Activated CD4-positive, alpha-beta memory T cell treated with anti-CD3 and anti-CD28 coated beads, Interleukin-2, amount 10 ng/mL, durations not matched to agents 7 days and 5 days (primary cell): ENCODE measurements at regions not wholly inside any gene's neighbourhood (a gene's known extent, or its start where the extent isn't known, plus 50 kb on each side); places are given as distances from the start of the nearest gene placed in this dataset.

Experiments used
- CTCF ChIA-PET: fragments of 350-600 bp; sonication (Branson Sonifier 250); formaldehyde crosslinking; loops from one replicate; lab custom pipeline; 2021; ENCODE audit warnings: antibody characterized with exemption, inconsistent platforms; lab: Charles Lee
- POLR2A ChIA-PET: fragments of 350-600 bp; sonication (Branson Sonifier 250); formaldehyde crosslinking; loops from one replicate; lab custom pipeline; 2021; ENCODE audit warnings: antibody characterized with exemption; lab: Charles Lee
- DNase-seq: peaks from one replicate; pipeline ENCODE4 v3.0.0-alpha.2; 2020
- H3K27ac Mint-ChIP-seq: one replicate; pipeline ENCODE4 v1.8.0; 2021; ENCODE audit warnings: mild to moderate bottlenecking, mixed read lengths
- H3K27me3 Mint-ChIP-seq: one replicate; pipeline ENCODE4 v1.8.0; 2021; ENCODE audit warnings: mixed read lengths
- H3K36me3 Mint-ChIP-seq: one replicate; pipeline ENCODE4 v1.8.0; 2021; ENCODE audit warnings: low read depth, mixed read lengths
- H3K4me1 Mint-ChIP-seq: one replicate; pipeline ENCODE4 v1.8.0; 2021; ENCODE audit warnings: mixed read lengths
- H3K4me3 Mint-ChIP-seq: one replicate; pipeline ENCODE4 v1.8.0; 2021; ENCODE audit warnings: mild to moderate bottlenecking, mixed read lengths
- H3K9me3 Mint-ChIP-seq: one replicate; pipeline ENCODE4 v1.8.0; 2021; ENCODE audit warnings: mixed read lengths

- ChIA-PET POLR2A (no interaction called here), CTCF (no interaction called here)
- H3K4me1 Mint-ChIP-seq = no peaks in the 10 kb centered on the region
- no peak overlapping the region for H3K27ac Mint-ChIP-seq
- no peaks in the 10 kb centered on the region for H3K36me3 Mint-ChIP-seq
- peaks cover 9% of the 10 kb centered on the region for H3K9me3 Mint-ChIP-seq
- peaks cover 27% of the 10 kb centered on the region for H3K27me3 Mint-ChIP-seq
- no peak for DNase-seq
- H3K4me3 Mint-ChIP-seq = no peak overlapping the region
Measured at GRCh38 chr10:78491812-78492211, 458.1 kb downstream of the RPS24 start.

GRCh38 chr10:78492424-78492823 lies 458.8 kb downstream of the RPS24 start:
- CTCF ChIA-PET = no interaction called here

GRCh38 chr10:78494179-78494578 lies 460.5 kb downstream of the RPS24 start:
- Mint-ChIP-seq H3K27me3 (peaks cover 29% of the 10 kb centered on the region), H3K4me3 (no peak overlapping the region), H3K4me1 (no peaks in the 10 kb centered on the region), H3K9me3 (peaks cover 9% of the 10 kb centered on the region), H3K27ac (no peak overlapping the region), H3K36me3 (no peaks in the 10 kb centered on the region)
- no peak for DNase-seq
- POLR2A ChIA-PET = no interaction called here
- CTCF ChIA-PET = no interaction called here

More at GRCh38 chr10:78492424-78492823, 458.8 kb downstream of the RPS24 start:
- Mint-ChIP-seq H3K9me3 (peaks cover 9% of the 10 kb centered on the region), H3K36me3 (no peaks in the 10 kb centered on the region), H3K4me3 (no peak overlapping the region), H3K27me3 (peaks cover 26% of the 10 kb centered on the region), H3K27ac (no peak overlapping the region), H3K4me1 (no peaks in the 10 kb centered on the region)
- POLR2A ChIA-PET = no interaction called here
- no peak for DNase-seq

DNA sequence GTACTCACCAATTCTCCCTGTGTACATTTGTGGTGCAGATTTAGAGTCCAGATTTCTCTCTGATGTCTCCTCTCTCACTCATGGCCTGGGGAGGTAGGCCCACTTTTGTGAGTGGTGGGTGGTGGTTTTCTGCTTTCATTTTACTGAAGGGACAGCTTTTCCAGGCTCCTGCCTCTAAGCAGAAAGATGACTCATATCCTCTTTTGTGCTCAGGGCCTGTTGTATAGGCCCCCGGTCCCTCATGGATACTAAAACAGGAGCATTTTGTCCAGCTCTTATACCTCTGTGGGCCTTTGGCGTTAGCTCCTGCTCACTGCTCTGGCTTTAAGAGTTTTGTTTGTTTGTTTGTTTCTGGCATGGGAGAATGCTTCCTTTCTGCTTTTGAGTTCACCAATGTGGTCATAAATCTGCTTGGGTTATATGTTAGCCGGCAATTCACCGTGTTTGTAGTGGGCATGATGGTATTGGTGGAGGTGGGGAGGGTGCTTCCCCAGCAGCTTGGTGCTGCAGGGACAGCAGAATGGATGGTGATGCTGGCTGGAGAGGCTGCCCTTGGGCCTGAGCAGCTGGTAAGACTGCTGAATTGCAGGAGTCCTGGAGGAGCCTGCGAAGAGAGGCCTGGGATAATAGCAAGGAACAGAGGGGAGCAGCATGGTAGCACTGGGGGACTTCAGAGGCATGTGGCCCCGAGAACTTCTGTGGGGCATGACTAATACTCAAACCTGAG lies 468.7 kb downstream of the RPS24 start:
- H3K36me3 Mint-ChIP-seq = no peaks in the 10 kb centered on the region
- DNase-seq = no peak
- H3K27ac Mint-ChIP-seq = no peak overlapping the region
- POLR2A ChIA-PET = no interaction called here
- H3K4me1 Mint-ChIP-seq = peaks cover 4% of the 10 kb centered on the region
- CTCF ChIA-PET = no interaction called here
- peaks cover 3% of the 10 kb centered on the region for H3K9me3 Mint-ChIP-seq
- no peak overlapping the region for H3K4me3 Mint-ChIP-seq
- H3K27me3 Mint-ChIP-seq = peaks cover 6% of the 10 kb centered on the region

- Mint-ChIP-seq H3K9me3 (peaks cover 3% of the 10 kb centered on the region), H3K36me3 (no peaks in the 10 kb centered on the region), H3K4me3 (no peak overlapping the region), H3K27ac (no peak overlapping the region), H3K4me1 (peaks cover 4% of the 10 kb centered on the region), H3K27me3 (peaks cover 3% of the 10 kb centered on the region)
- ChIA-PET CTCF (no interaction called here), POLR2A (no interaction called here)
- no peak for DNase-seq
Measured at GRCh38 chr10:78504181-78504580, 470.5 kb downstream of the RPS24 start.

GRCh38 chr10:78505657-78506056 lies 472.0 kb downstream of the RPS24 start:
- Mint-ChIP-seq H3K4me1 (peaks cover 4% of the 10 kb centered on the region), H3K27me3 (no peaks in the 10 kb centered on the region), H3K27ac (no peak overlapping the region), H3K9me3 (peaks cover 3% of the 10 kb centered on the region), H3K4me3 (no peak overlapping the region), H3K36me3 (no peaks in the 10 kb centered on the region)
- POLR2A ChIA-PET = no interaction called here
- DNase-seq = no peak
- CTCF ChIA-PET = no interaction called here

DNA sequence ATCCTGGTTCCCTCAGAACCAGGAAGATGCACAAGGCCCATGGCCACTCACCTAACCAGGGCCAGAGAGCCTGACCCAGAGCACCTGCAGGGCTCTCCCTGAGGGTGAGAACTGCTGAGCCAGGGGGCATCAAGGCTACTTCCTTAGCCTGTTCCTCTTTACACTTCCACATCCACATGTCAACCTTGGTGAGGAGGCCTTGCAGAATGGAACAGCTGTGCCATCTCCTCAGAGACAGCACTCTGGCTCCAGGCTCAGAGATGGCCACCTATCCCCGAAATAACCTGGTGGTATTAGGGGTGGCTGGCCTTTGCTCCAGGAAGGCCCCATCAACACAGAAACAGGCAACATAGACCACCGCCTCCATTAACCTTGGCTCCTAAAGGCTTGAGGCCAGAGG lies 473.0 kb downstream of the RPS24 start:
- peaks cover 3% of the 10 kb centered on the region for H3K9me3 Mint-ChIP-seq
- ChIA-PET POLR2A (no interaction called here), CTCF (no interaction called here)
- H3K27me3 Mint-ChIP-seq = peaks cover 1% of the 10 kb centered on the region
- H3K36me3 Mint-ChIP-seq = no peaks in the 10 kb centered on the region
- H3K4me1 Mint-ChIP-seq = peaks cover 4% of the 10 kb centered on the region
- no peak overlapping the region for H3K27ac Mint-ChIP-seq
- H3K4me3 Mint-ChIP-seq = no peak overlapping the region
- no peak for DNase-seq

DNA sequence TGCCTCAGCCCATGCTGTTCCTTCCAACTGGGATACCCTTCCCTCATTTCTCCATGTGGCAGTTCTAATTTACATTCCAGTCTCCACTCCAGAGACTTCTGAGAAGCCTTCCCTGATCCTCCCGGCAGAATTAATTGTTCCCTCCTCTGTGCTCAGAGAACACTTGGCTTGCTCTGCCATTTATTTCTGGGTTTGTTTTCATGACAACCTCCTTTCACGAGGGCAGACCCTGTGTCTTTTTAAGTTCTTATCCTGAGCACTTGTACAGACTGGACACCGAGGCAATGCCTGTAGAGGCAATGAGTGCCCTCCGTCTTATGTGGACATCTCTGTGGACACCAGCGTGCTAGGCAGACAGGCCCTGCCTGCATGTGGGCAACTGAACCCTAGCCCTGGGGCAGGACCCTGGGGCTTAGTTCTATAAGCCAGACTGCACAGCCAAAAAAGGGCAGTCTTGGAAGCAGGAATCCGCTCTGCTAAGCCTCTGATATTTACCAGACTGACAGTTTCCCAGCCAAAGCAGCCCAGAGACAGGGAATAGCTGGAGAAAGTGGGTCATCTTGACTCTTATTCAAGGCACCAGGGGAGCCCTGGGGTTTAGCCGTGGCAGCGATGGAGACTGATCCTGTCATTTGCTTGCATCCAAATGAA lies 474.0 kb downstream of the RPS24 start:
- no peaks in the 10 kb centered on the region for H3K36me3 Mint-ChIP-seq
- H3K27me3 Mint-ChIP-seq = peaks cover 1% of the 10 kb centered on the region
- H3K27ac Mint-ChIP-seq = no peak overlapping the region
- peaks cover 2% of the 10 kb centered on the region for H3K4me1 Mint-ChIP-seq
- ChIA-PET CTCF (no interaction called here), POLR2A (no interaction called here)
- H3K9me3 Mint-ChIP-seq = peaks cover 3% of the 10 kb centered on the region
- no peak for DNase-seq
- H3K4me3 Mint-ChIP-seq = no peak overlapping the region

DNA sequence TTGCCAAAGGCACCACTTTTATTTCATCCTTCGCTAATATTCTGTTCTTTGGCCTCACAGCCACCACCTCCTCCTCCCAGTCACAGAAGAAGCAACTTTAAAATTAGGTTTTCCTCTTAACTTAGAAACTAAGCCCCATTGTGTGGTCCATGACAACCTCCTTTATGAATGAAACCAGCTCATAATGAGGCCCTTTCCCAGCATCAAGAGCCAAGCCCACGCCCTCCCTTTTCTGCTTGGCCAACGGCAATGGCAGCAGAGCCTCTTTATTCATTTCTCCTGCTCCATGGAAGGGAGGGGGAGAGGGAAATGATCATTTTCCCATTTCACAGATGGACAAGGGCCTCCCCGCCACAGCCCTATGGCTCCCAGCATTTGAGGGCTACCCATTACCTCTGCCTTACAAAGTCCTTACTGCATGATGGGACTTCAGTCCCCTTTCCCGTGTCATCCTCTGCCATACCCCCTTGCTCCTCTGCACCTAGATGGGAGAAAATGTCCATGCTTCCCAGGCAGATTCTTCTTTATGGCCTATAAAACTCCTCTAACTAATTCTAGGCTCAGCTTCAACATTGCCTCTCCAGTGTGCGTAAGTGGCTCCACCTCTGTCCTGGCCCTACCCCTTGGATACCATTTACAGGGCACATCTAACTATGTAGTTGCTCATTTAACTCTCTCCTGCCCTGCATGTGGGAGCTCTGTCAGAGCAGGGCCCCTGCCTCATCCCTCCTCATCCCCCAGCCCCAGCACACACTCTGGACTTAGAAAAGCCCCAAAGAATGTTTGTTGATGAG lies 475.5 kb downstream of the RPS24 start:
- peaks cover 3% of the 10 kb centered on the region for H3K9me3 Mint-ChIP-seq

DNA sequence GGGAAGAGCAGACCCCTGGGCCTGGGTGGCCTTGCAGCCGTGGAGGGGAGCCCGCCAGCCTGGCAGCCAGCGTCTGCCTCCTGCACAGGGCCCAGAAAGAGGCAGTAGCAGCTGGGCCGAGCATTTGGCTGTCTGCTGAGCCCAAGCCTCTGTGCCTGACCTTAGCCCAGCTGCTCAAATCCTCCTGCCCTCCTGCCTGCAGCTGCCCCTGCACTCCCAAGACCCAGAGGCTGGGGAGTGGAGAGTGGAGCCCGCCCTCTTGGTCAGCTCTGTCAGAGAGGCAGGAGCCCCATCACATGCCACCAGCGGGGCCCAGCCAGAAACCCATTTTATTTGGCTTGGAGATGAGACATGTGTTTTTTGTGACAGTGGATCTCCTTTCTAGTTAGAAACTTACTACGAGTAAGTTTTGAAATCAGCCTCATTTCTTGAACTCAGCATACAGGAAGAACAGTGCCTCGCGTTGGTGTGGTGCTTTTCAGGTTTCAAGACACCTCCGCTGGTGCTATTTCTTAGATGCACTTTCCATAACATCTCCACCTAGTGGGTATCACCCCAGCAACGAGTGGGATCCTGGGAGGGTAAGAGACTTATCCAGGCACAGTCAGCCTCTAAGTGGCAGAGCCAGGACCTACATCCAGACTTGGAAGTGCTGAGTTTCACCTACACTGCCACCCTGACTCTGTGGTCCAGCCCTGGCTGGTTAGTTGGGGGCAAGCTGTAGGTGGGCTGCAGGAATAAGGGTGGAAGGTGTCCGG lies 477.1 kb downstream of the RPS24 start:
- H3K27ac Mint-ChIP-seq = no peak overlapping the region

More for the DNA sequence above, 475.5 kb downstream of the RPS24 start:
- H3K27ac Mint-ChIP-seq = no peak overlapping the region
- no peak for DNase-seq
- H3K4me3 Mint-ChIP-seq = no peak overlapping the region
- ChIA-PET POLR2A (no interaction called here), CTCF (no interaction called here)
- H3K4me1 Mint-ChIP-seq = peaks cover 2% of the 10 kb centered on the region
- H3K27me3 Mint-ChIP-seq = peaks cover 1% of the 10 kb centered on the region
- H3K36me3 Mint-ChIP-seq = no peaks in the 10 kb centered on the region

GRCh38 chr10:78511324-78512204 lies 477.9 kb downstream of the RPS24 start:
- Mint-ChIP-seq H3K4me1 (no peaks in the 10 kb centered on the region), H3K36me3 (no peaks in the 10 kb centered on the region), H3K27ac (no peak overlapping the region), H3K9me3 (no peaks in the 10 kb centered on the region), H3K27me3 (peaks cover 1% of the 10 kb centered on the region), H3K4me3 (no peak overlapping the region)
- POLR2A ChIA-PET = no interaction called here
- CTCF ChIA-PET = no interaction called here
- DNase-seq = no peak

More for the DNA sequence above, 477.1 kb downstream of the RPS24 start:
- POLR2A ChIA-PET = no interaction called here
- Mint-ChIP-seq H3K4me3 (no peak overlapping the region), H3K36me3 (no peaks in the 10 kb centered on the region), H3K4me1 (no peaks in the 10 kb centered on the region), H3K9me3 (peaks cover 3% of the 10 kb centered on the region), H3K27me3 (peaks cover 1% of the 10 kb centered on the region)
- DNase-seq = no peak
- CTCF ChIA-PET = no interaction called here

DNA sequence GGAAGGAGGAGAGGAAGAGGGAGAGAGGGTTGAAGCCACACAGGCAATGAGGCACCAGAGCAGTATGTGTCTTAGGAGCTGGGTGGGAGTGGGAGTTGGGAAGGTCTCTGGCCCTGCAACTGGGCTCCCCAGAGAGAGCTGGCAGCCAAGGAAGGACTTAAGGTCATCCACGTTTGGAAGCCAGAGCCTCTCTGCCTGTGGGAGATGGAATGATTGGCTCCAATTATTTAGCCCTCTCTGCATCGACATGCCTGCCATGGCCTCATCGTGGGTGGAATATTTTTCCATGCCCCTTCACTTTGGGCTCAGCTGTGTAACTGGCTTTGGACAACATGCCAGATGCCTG lies 478.5 kb downstream of the RPS24 start:
- Mint-ChIP-seq H3K9me3 (no peaks in the 10 kb centered on the region), H3K4me3 (no peak overlapping the region), H3K27me3 (peaks cover 1% of the 10 kb centered on the region), H3K4me1 (no peaks in the 10 kb centered on the region), H3K36me3 (no peaks in the 10 kb centered on the region), H3K27ac (no peak overlapping the region)
- ChIA-PET CTCF (no interaction called here), POLR2A (no interaction called here)
- DNase-seq = no peak
